G401.6 (cell line): ENCODE measurements at regions not wholly inside any gene's neighbourhood (a gene's known extent, or its start where the extent isn't known, plus 50 kb on each side); places are given as distances from the start of the nearest gene placed in this dataset.

Experiments used
- FAIRE-seq: peaks from 2 replicates; lab custom pipeline; 2012; peaks lifted over from hg19 to GRCh38; lab: Jason Lieb, UNC

DNA sequence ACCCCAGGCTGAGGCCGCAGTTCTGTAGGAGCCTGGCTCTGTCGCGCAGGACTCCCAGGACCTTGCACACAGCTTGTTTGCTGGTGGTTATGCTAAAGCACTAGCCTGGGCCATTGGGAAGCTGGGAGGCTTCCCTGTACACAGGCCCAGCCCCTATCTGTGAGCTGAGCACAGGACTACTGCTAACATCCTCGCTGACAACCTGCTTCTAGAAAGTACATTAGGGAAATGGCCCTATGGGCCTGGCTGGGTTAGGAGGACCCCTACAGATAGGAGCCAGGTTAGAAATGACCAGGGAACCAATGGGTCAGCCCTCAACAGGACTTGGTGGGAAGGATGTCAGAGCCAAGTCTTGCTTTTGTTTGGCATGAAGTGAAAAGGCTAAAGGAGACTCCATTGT, 219.4 kb upstream of the LNX1 start:
- FAIRE-seq = no peak

DNA sequence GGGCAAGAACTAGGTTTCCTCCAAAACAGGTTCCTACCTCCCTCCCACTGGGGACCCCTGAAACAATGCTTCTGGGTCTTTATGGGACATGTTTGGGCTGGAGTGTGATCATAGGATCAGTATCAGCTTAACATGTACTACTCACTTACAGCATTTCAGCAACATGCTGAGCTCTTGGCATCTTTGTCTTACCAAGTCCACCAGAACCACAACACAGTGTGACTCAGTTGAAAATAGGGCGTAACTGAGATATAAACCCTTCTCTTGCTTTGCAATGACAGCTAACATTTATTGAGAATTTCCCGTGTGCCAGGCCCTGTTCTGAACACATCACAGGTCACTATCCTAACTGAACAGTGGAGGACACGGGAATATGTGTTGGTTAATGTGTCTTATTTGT, 218.5 kb upstream of the LNX1 start:
- FAIRE-seq = no peak

DNA sequence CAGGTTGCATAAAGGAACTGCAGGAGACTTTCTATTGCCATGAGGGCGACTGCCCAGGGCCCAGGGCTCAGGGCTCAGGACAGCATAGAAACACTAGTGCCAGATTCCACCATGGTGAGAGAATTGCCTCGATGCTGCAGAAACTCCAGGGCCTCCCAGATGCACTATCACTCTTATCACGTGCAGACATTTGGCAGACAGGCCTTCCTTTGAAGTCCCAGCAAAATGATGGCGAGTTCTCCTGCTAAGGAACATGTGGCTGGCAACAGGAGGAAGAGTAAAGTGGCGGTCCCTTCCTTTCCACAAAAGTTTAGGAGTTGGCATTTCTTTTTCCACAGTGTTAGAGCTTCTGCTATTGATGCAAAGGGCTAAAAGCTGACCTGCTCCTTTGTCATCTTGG, 214.0 kb upstream of the LNX1 start:
- FAIRE-seq = no peak

DNA sequence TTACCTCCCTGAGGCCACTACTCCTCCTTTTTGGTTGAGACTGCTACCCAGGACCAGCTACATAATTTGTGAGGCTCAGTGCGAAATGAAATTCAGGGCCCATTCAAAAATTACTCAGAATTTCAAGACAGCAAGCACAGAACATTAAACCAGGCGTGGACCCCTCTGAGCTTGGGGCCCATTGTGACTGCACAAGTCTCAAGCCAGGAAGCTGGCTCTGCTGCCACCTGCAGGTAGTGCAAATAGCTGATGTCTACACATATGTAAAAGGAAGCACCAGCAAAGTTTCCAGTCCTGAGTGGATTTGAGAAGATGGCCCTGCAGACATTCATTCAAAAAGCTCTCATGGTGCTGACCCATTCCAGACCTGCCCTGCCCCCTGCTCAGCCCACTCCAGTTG, 213.4 kb upstream of the LNX1 start:
- no peak for FAIRE-seq

DNA sequence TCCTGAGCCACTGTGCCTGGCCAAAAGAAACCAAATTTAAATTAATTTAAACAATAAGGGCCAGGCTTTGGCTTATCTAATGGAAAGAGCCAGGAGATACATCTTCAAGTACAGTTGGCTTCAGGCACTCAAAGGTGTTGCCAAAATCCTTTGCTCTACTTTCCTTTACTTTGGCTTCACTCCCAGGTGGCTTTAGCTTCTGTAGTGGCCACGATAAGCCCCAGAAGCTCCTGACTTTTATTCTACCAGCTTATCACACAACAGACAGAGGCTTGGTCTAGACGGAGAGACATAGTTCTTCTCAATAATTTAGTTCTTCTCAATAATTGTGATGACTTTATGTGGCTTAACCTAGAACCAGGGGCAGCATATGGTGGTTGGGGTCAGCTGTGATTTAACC, 211.2 kb upstream of the LNX1 start:
- no peak for FAIRE-seq

DNA sequence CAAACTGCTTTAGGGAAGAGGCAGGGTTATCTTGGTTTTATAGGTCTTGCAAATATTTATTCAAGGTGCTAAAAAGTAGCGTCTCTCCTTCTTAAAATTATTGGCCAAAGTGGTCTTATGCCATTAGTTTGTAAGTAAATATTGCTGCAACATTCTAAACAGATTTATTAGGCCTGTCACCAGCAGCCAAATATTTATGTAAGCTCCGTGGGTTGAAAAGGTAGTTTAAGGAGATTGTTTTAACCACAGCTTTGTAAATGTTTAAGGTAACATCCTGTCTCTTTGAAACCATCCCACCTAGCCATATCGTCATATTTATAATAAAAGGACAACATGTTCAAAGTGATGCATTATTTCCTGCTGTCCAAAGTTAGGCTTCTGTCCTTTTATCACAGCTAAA, 210.1 kb upstream of the LNX1 start:
- no peak for FAIRE-seq

DNA sequence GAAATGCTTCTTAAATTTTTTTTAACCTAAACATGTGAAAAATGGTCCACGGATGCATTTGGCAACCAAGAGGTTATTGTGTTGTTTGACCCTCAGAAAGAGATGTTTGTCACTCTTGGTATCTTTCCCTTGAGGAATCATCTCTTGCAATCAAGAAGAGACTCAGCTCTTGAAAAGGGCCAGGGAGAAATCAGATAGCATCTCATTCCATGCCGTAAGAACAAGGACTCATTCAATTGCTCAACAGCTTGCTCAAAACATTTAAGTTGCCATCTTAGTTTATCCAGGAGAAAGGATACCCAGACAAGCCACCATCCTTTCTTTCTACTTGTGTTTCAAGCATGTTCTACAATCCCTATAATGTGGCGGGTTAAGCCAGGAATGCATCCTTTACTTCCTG, 209.5 kb upstream of the LNX1 start:
- no peak for FAIRE-seq

DNA sequence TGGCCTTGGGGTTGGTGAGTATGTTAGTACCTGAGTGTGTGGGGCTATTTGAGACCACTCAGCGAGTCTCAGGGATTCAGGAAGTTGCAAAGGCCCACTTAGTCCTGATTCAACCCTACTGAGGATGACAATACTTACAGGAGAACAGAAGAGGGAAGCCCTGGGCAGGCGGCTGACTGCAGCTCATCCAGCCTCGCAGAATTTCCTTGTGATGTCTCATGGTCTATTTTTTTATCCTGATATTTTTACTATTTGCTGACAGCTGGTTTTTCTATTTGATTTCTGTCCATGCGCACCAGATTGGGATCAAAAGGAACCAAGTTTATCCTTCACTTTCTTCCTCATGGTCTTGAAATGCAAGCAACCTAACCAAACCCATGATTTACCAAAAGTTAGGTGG, 201.8 kb upstream of the LNX1 start:
- FAIRE-seq = no peak

DNA sequence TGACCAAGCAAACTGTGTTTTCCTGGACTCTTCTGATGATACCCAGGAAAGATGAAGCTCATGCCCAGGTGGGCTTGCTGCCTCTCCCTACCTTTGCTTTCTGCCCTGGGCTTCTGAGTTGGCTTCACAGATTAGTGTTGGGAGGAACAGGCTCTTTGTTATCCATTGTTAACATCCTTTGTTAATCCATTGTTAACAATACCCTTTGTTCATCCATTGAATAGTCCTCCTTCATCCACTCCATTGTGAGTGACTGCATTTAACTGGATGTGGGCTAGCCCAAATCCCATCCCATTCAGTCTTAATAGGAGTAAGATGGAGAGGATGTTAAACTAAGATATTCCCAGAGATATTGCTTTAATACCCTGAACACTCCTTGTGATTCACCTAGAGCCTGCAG, 199.0 kb upstream of the LNX1 start:
- FAIRE-seq = no peak

DNA sequence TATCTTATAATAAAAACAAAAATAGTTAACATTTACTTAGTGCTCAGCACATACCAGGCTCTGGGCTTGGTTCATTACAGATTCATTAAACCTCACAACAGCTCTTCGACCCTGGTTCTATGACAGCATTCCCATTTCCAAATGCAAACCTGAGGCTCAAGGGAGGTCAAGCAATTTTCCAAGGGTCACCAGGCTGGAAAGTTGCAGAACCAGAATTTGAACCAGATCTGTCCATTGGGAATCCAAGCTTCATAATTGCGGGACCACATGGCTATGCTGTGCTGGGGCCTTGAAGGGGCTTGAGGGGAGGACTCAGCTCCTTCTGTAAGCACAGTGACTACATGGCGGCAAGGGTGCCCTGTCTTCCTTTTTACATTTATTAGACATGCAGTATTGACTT, 197.3 kb upstream of the LNX1 start:
- no peak for FAIRE-seq

DNA sequence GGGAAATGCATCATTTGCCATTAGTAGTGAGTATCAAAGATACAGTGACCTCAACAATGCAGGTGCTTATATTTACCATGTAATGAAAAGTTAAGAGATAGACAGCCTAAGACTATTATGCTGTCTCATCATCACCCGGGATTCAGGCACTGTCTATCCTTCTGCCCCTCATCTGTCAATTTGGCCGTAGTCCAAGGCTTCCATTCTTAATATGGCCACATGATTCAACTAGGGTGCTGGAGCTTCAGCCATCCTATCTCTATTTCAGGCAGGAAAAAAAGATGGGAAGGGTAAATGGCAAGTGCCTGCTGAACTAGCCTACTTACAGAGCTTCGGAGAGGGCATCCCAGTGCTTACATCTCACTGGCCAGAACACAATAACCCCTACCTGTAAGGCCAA, 196.7 kb upstream of the LNX1 start:
- no peak for FAIRE-seq

DNA sequence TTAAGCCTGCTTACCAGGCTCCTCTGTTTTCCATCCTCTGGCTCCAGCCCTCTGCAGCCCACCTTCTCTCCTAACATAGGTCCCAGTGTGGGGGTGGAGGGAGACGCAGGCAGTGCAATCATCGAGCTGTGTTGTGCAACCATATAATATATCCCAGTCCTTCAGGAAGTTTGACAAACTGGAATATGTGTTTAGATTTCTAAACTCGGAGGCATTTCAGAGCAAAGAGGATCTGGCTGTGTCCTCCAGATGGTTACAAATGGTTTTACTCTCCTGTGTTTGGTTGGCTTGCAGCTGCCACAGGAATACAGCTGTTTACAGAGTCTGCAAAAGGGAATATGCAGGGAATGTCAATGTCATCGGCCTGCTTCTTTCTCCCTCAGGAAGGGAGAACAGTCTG, 195.3 kb upstream of the LNX1 start:
- no peak for FAIRE-seq

DNA sequence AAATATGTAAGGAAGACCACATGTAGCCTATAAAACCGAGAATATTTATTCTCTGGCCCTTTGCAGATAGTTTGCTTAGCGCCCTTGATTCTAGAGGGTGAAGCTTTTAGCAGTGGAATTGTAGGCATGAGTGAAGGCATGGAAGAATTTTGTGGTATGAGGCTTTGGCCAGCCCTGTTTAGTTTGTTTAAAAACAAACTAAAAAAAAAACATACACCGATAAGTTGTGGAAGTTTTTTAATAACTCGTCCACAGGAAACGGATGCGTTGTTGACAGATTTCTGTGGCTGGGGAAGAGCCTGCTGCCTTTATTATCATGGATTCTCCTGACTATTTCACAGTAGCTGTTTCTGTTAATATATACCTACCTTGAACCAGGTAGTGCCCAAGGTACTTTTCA, 194.7 kb upstream of the LNX1 start:
- FAIRE-seq = no peak

DNA sequence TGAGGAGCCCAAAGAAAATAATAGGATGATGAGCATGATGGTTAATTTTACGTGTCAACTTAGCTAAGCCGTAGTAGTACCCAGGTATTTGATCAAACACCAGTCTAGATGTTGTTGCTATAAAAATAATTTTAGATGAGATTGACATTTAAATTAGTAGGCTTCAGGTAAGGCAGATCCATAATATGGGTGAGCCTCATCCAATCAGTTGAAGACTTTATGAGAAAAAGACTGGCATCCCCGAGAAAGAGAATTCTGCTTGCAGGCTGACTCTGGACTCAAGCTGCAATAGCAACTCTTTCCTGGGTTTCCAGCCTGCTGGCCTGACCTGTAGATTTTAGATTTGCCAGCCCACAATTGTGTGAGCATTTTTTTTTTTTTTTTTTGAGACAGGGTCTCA, 192.8 kb upstream of the LNX1 start:
- FAIRE-seq = no peak

DNA sequence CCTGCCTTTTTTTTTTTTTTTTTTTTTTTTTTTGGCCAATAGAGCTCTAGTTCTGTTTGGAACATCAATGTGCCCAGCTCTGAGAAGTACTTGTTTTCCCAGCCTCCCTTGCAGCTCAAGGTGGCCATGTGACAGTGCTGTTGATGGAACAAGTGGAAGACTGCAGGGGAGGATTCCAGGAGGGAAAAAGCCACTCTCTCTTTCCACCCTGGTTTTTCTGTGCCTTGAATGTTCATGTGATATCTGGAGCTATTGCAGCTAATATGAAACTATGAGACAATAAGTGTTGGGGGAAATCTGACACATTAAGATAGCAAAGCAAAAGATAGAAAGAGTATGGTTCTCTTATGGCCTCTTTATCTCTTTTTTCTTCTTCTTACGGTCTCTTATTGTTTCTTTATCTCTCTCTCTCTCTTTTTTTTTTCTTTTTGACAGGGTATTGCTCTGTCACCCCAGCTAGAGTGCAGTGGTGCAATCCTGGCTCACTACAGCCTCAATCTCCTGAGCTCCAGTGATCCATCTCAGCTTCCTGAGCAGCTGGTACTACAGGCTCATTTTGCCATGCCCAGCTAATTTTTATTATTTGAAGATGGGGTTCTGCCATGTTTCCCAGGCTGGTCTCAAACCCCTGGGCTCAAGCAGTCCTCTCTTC, 192.0 kb upstream of the LNX1 start:
- FAIRE-seq = no peak

DNA sequence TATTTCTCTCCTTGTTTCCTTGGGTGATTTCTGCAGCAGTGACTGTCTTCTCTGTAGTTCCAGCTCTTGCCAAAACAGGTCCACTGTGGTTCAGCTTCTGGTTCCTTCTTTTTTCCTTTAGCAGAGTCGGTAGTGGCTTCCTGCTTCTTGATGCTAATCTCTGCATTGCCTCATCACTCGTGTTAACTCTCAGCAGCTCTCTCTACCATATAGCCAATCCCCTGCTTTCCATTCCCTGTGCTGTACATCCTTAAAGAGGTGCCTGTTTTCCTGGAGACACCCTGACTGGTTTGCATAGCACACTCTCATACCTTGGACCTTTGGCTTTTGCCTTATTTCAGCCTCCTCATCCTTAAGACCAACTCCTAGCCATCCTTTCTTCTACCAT, 191.2 kb upstream of the LNX1 start:
- no peak for FAIRE-seq

DNA sequence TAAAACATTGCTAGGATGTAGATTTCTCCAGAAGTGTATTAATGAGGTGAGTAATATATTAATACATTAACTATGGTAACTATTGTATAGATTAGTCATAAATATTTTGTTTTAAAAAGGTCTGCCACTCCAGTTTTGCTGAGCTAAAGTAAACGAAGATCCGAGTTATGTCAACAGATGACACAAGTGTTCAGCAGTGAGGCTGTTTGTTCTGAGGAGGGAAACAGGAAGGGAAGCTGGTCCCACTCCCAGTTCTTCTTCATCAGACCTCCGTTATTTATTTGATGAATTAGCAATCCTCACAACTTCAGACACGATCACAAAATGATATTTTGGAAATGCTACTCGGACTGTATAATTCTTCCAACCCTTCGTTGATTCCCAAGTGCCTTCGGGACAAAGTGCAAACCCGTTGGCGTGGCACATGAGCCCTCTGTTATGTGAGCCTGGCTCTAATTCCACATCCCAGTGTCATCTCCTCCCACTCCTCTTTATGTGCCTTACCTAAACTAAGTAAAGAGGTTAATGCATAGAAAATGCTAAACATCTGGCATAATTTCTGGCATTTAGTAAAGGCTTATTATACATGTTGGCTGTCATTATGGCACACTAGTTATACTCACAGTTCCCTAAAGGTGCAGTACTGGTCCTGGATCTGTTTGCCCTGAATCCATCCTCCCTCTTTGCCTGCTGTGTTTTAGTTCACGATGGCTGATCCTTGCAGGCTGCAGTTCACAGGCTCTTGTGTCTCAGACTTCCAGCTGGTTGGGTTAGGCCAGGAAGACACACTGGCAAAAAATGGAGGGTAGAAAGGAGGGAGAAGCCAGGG, 190.6 kb upstream of the LNX1 start:
- FAIRE-seq = no peak

DNA sequence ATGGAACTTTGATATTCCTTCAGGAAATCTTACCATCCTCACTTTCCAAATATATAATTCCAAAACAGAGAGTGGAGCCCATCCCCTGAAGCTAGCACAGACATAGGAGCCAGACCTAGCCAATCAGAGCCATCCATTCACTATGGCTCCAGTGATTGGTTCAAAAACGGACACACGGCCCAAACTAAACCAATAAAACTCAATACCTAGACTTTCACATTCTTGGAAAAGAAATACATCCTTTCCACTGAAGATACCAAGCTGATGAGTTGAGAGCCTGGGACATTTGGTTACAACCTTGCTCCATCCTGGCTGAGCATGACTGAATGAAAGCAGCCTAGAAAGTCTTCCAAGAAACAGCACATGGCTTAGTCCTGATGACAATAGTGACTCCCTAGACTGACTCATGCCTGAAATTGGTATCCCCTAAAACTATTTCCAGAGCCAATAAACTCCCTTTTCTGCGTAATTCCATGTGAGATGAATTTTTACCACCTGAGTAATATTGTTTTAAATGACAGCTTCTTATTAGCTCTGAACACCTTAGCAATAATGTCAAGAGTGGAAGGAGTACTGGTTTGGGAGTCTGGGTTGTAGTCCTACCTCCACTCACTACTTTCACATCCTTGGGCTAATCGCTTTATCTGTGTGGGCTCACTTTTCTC, 189.6 kb upstream of the LNX1 start:
- FAIRE-seq = no peak

DNA sequence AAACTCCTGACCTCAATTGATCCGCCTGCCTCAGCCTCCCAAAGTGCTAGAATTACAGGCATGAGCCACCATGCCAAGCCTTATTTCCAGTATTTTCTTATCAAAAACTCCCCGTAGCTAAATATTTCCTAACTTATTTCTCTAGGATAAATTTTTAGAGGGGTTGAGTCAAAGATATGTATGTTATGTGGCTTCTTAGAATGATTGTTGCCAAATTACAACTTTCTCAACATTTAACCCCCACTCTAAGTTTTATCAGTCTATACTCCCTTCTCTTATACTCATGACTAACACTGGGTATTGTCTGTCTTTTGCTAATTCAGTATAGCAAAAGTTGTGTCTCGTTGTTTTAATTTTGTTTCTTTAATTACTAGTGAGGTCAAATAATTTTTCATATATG, 187.7 kb upstream of the LNX1 start:
- no peak for FAIRE-seq

DNA sequence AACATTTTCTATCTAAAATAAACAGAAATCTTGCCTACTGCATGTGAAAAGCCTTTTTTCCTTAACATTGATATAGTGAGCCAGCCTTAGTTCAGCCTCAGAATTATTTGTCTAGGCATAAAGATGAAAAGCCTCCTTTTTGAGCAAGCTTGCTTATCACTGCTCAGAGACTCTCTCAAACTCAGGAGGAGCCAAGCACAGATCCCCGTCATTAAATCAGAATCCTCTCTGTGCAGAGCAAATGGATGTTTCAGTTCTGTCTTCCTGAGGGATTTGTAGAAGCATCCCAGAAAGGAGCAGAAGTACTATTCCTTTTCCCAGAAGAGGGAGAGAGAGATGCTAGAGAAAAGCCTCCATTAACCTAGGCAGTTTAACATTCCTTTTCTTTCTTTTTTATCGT, 186.9 kb upstream of the LNX1 start:
- FAIRE-seq = no peak

DNA sequence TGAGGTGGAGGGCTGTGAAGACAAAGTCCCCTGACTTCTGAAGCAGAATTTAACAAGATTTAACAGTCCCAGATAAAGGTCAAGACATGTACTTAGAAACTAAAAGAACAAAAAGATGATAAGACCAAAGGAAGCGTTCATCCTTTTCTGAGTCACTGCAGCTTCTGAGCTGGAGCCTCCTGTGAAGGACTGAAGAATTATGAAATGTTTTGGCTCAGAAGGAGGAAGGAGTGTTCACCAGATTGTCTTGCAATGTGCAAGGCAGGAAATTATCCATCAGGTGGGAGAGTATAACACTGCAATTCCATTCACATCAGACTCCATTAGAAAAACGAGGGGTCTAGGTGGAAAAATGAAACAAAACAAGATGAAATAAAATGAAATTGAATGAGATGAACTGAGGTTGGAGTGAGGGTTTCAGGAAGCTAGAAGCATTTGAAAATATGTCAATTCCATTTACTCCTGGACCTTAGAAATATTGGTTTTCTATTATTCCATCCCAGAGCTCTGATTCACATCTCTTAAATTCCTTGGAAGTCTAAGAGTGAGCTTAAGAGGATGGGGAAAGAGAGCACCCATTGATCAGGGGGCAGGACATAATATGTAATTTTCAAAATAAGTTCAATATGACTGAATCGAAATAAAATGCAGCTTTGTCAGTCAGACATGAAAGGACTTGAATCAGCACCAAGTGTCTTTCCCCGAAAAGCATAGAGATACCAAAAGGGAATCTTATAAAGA, 186.1 kb upstream of the LNX1 start:
- no peak for FAIRE-seq

DNA sequence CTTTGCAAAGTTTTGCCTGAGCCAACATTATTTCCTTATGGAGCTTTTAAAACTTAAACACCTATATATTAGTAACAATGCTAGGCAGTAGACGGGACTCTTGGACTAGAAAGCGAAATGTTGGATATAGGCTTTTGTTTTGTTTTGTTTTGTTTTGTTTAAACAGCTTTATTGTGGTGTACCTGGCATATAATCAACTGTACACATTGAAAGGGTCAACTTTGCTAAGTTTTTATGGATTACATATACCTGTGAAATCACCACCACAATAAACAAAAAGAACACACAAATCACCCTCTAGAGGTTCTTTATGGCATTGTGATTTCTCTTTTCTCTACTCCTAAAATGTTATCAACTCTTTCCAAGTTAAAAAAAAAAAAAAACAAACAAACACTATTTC, 184.9 kb upstream of the LNX1 start:
- no peak for FAIRE-seq

DNA sequence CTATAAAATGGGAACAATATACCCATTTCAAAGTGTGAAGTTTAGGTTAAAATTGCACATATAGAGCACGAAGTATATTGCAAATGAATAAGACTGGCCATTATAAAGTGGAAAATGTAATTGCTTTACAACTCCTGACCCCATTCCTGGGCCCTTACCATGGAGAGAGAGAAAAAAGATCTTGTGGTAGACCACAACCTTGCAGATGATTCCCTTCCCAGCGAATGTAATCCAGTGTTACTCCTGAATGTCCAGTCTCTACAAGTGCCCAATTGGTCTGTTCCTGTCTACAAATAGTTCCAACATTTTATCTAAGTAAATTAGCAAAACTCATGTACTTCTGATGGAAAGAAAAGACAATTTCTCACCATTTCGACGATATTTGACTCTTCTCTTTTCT, 184.1 kb upstream of the LNX1 start:
- no peak for FAIRE-seq
